Vagina (tissue), 2 donors: ENCODE measurements at regions not wholly inside any gene's neighbourhood (a gene's known extent, or its start where the extent isn't known, plus 50 kb on each side); places are given as distances from the start of the nearest gene placed in this dataset.

Experiments used
- DNase-seq, 2 donors: peaks; one replicate each; pipeline ENCODE4 v3.0.0-alpha.2; 2017; ENCODE audit errors: extremely low spot score in 2 of 2
- H3K27ac ChIP-seq: fragments of 200-600 bp; sonication (generic); one replicate; pipeline ENCODE4 v1.5.1; 2019
- H3K27me3 ChIP-seq: fragments of 200-600 bp; sonication (generic); one replicate; pipeline ENCODE4 v1.5.1; 2019
- H3K36me3 ChIP-seq, 2 donors: fragments of 200-600 bp; sonication (generic); one replicate each; pipeline ENCODE4 v1.5.1; 2017 to 2019
- H3K4me1 ChIP-seq: fragments of 200-600 bp; sonication (generic); one replicate; pipeline ENCODE4 v1.5.1; 2019
- H3K4me3 ChIP-seq, 2 donors: fragments of 200-600 bp; sonication (generic); 1 replicate in 1 of 2; 2 replicates in 1 of 2; pipeline ENCODE4 v1.5.1; 2016 to 2019
- H3K9me3 ChIP-seq: fragments of 200-600 bp; sonication (generic); one replicate; pipeline ENCODE4 v1.5.1; 2019
- CTCF ChIP-seq, 3 experiments: fragments of 450-650 bp in 2 of 3; fragments of 200-600 bp in 1 of 3; sonication (generic) in 1 of 3; IDR thresholded peaks; one replicate each; pipeline ENCODE4 v1.5.1; 2017 to 2019; ENCODE audit warnings: antibody characterized with exemption in 3 of 3, mild to moderate bottlenecking in 2 of 3, moderate library complexity in 2 of 3
- POLR2A ChIP-seq, 2 donors: fragments of 450-650 bp; IDR thresholded peaks; one replicate each; pipeline ENCODE4 v1.6.1; 2017; ENCODE audit warnings: antibody characterized with exemption in 2 of 2, mild to moderate bottlenecking in 2 of 2, moderate library complexity in 2 of 2
- POLR2AphosphoS5 ChIP-seq, 2 donors: sonication (generic); formaldehyde crosslinking; IDR thresholded peaks; one replicate each; pipeline ENCODE4 v1.9.0; 2017; ENCODE audit warnings: antibody characterized with exemption in 2 of 2, mild to moderate bottlenecking in 2 of 2, low read depth in 1 of 2; ENCODE audit not compliant: insufficient read depth in 1 of 2
- intact Hi-C: fragments of 100-400 bp; cut with DNase I; formaldehyde crosslinking; loops from one replicate; pipeline ENCODE4 v1.15.1; 2023

GRCh38 chr4:35025152-35025834, 1219.0 kb downstream of the ARAP2 start:
- no peaks in the 10 kb centered on the region for H3K27me3 ChIP-seq
- H3K36me3 ChIP-seq, result no peaks in the 10 kb centered on the region
- no peaks in the 10 kb centered on the region for H3K9me3 ChIP-seq
- intact Hi-C loops, result no loop called here
- TF ChIP-seq POLR2A (IDR thresholded peaks at IDR 0.05) (no peak), CTCF (IDR thresholded peaks at IDR 0.05) (no peak), POLR2AphosphoS5 (IDR thresholded peaks at IDR 0.05; ENCODE audit: insufficient read depth in 1 of 2, low read depth in 1 of 2) (no peak)
- no peaks in the 10 kb centered on the region for H3K4me1 ChIP-seq
- no peak overlapping the region for H3K4me3 ChIP-seq
- H3K27ac ChIP-seq, result no peak overlapping the region
- no peak for DNase-seq

GRCh38 chr4:35038079-35038805, 1206.1 kb downstream of the ARAP2 start:
- H3K4me3 ChIP-seq, result no peak overlapping the region
- H3K27me3 ChIP-seq, result no peaks in the 10 kb centered on the region
- H3K36me3 ChIP-seq, result no peaks in the 10 kb centered on the region
- H3K27ac ChIP-seq, result no peak overlapping the region
- TF ChIP-seq CTCF (IDR thresholded peaks at IDR 0.05) (no peak), POLR2AphosphoS5 (IDR thresholded peaks at IDR 0.05; ENCODE audit: insufficient read depth in 1 of 2, low read depth in 1 of 2) (no peak), POLR2A (IDR thresholded peaks at IDR 0.05) (no peak)
- DNase-seq, result no peak
- intact Hi-C loops, result no loop called here
- no peaks in the 10 kb centered on the region for H3K9me3 ChIP-seq
- H3K4me1 ChIP-seq, result no peaks in the 10 kb centered on the region

GRCh38 chr4:35038845-35039244, 1205.5 kb downstream of the ARAP2 start:
- TF ChIP-seq CTCF (IDR thresholded peaks at IDR 0.05) (no peak), POLR2AphosphoS5 (IDR thresholded peaks at IDR 0.05; ENCODE audit: insufficient read depth in 1 of 2, low read depth in 1 of 2) (no peak)
- H3K9me3 ChIP-seq, result no peaks in the 10 kb centered on the region

GRCh38 chr4:35052546-35052945, 1191.8 kb downstream of the ARAP2 start:
- no peak for DNase-seq
- intact Hi-C loops, result no loop called here
- H3K27me3 ChIP-seq, result no peaks in the 10 kb centered on the region
- no peaks in the 10 kb centered on the region for H3K9me3 ChIP-seq
- no peak overlapping the region for H3K27ac ChIP-seq
- TF ChIP-seq POLR2AphosphoS5 (IDR thresholded peaks at IDR 0.05; ENCODE audit: insufficient read depth in 1 of 2, low read depth in 1 of 2), result no peak
- no peak for TF ChIP-seq POLR2A (IDR thresholded peaks at IDR 0.05)
- no peak for TF ChIP-seq CTCF (IDR thresholded peaks at IDR 0.05)
- no peaks in the 10 kb centered on the region for H3K36me3 ChIP-seq
- H3K4me1 ChIP-seq, result no peaks in the 10 kb centered on the region
- H3K4me3 ChIP-seq, result no peak overlapping the region

More at GRCh38 chr4:35038845-35039244, 1205.5 kb downstream of the ARAP2 start:
- intact Hi-C loops, result no loop called here
- no peaks in the 10 kb centered on the region for H3K36me3 ChIP-seq
- no peak overlapping the region for H3K4me3 ChIP-seq
- no peaks in the 10 kb centered on the region for H3K27me3 ChIP-seq
- no peak for DNase-seq
- H3K4me1 ChIP-seq, result no peaks in the 10 kb centered on the region
- no peak overlapping the region for H3K27ac ChIP-seq

GRCh38 chr4:35063031-35063570, 1181.2 kb downstream of the ARAP2 start:
- no peaks in the 10 kb centered on the region for H3K36me3 ChIP-seq
- no peak overlapping the region for H3K27ac ChIP-seq
- H3K4me3 ChIP-seq, result no peak overlapping the region
- TF ChIP-seq POLR2AphosphoS5 (IDR thresholded peaks at IDR 0.05; ENCODE audit: insufficient read depth in 1 of 2, low read depth in 1 of 2), result no peak
- H3K9me3 ChIP-seq, result no peaks in the 10 kb centered on the region
- intact Hi-C loops, result no loop called here
- no peak for DNase-seq
- H3K27me3 ChIP-seq, result no peaks in the 10 kb centered on the region
- H3K4me1 ChIP-seq, result no peaks in the 10 kb centered on the region
